Body of pancreas (tissue), 4 donors: ENCODE measurements at regions not wholly inside any gene's neighbourhood (a gene's known extent, or its start where the extent isn't known, plus 50 kb on each side); places are given as distances from the start of the nearest gene placed in this dataset.
A peak's percentile ranks its signal among the peaks of the same experiment; 100 is the strongest.
"Not testable (repeated sequence)": the region's sequence is repeated elsewhere in the genome, so short reads cannot be mapped to it uniquely, and the experiment has no call there.

Experiments used
- ATAC-seq: fragments of 150-250 bp; one replicate; pipeline ENCODE4 v1.9.1; 2016
- DNase-seq, 4 donors: peaks; one replicate each; pipeline ENCODE4 v3.0.0-alpha.2; 2019
- H3K27ac ChIP-seq, 4 donors: fragments of 200-600 bp; sonication (generic); 1 replicate in 3 of 4; 2 replicates in 1 of 4; pipeline versions ENCODE4 v1.5.1 to v1.6.1; 2016 to 2019; ENCODE audit warnings: mild to moderate bottlenecking in 1 of 4, mixed read lengths in 1 of 4, moderate library complexity in 1 of 4
- H3K27me3 ChIP-seq, 2 donors: fragments of 200-600 bp; sonication (generic); one replicate each; pipeline ENCODE4 v1.6.0; 2016; ENCODE audit warnings: mild to moderate bottlenecking in 1 of 2
- H3K36me3 ChIP-seq, 2 donors: fragments of 200-600 bp; sonication (generic); replicated peaks in 1 of 2; 2 replicates each; pipeline ENCODE4 v1.5.1; 2016; ENCODE audit warnings: low read depth in 2 of 2; ENCODE audit not compliant: insufficient read depth in 1 of 2
- H3K4me1 ChIP-seq: fragments of 200-600 bp; sonication (generic); one replicate; pipeline ENCODE4 v1.6.0; 2016
- H3K4me3 ChIP-seq, 2 donors: fragments of 200-600 bp; sonication (generic); 1 replicate in 1 of 2; 2 replicates in 1 of 2; pipeline ENCODE4 v1.5.1; 2016 to 2019
- H3K9me3 ChIP-seq, 3 donors: fragments of 200-600 bp; sonication (generic); 1 replicate in 2 of 3; 2 replicates in 1 of 3; pipeline ENCODE4 v1.5.1; 2016
- POLR2A ChIP-seq, 3 donors: fragments of 450-650 bp; IDR thresholded peaks; one replicate each; pipeline ENCODE4 v1.6.1; 2016; ENCODE audit warnings: antibody characterized with exemption in 3 of 3, mild to moderate bottlenecking in 2 of 3
- WGBS, 2 donors: methylation state at CpG; one replicate each; pipeline ENCODE4 v1.1.5; 2017; 5-methylcytosine and 5-hydroxymethylcytosine counted together
- intact Hi-C: fragments of 100-400 bp; cut with DNase I; formaldehyde crosslinking; loops from one replicate; pipeline ENCODE4 v1.15.1; 2023
- TF ChIP-seq, protein P1 (sequence below), 7 experiments: fragments of 450-650 bp in 4 of 7; fragments of 200-600 bp in 3 of 7; sonication (generic) in 3 of 7; IDR thresholded peaks; one replicate each; pipeline ENCODE4 v1.5.1; 2016 to 2019; ENCODE audit warnings: antibody characterized with exemption in 7 of 7

DNA sequence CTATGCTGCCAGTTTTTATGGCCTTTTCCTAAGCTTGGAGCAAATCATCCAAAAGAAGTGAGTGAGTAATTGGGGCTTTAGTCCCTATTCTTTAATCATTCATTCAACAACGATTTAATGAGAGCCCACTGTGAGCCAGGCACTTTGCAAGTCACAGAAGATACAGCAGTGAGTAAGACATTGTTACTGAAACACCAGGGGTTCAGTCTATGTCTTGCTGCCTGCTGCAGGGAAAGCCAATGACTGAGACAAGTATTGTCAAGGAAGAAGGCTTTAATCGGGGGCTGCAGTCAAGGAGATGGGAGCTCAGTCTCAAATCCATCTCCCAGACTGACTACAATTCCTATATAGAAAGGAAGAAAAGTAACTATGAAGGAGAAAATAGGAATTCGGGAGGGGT is 228.3 kb downstream of the FAM181B start:
- intact Hi-C loops, result no loop called here
- H3K9me3 ChIP-seq, result no peaks in the 10 kb centered on the region
- no peaks in the 10 kb centered on the region for H3K36me3 ChIP-seq
- 29 to 34% methylated on average over 3 of the region's 3 CpGs for WGBS, 2 donors
- DNase-seq, result no peak
- no peak for TF ChIP-seq POLR2A (IDR thresholded peaks at IDR 0.05)
- TF ChIP-seq, protein P1, sequence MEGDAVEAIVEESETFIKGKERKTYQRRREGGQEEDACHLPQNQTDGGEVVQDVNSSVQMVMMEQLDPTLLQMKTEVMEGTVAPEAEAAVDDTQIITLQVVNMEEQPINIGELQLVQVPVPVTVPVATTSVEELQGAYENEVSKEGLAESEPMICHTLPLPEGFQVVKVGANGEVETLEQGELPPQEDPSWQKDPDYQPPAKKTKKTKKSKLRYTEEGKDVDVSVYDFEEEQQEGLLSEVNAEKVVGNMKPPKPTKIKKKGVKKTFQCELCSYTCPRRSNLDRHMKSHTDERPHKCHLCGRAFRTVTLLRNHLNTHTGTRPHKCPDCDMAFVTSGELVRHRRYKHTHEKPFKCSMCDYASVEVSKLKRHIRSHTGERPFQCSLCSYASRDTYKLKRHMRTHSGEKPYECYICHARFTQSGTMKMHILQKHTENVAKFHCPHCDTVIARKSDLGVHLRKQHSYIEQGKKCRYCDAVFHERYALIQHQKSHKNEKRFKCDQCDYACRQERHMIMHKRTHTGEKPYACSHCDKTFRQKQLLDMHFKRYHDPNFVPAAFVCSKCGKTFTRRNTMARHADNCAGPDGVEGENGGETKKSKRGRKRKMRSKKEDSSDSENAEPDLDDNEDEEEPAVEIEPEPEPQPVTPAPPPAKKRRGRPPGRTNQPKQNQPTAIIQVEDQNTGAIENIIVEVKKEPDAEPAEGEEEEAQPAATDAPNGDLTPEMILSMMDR (IDR thresholded peaks at IDR 0.05), result no peak
- H3K4me1 ChIP-seq, result no peaks in the 10 kb centered on the region
- no peak overlapping the region for H3K4me3 ChIP-seq
- no peak for ATAC-seq
- H3K27ac ChIP-seq, result no peak overlapping the region
- no peaks in the 10 kb centered on the region for H3K27me3 ChIP-seq

DNA sequence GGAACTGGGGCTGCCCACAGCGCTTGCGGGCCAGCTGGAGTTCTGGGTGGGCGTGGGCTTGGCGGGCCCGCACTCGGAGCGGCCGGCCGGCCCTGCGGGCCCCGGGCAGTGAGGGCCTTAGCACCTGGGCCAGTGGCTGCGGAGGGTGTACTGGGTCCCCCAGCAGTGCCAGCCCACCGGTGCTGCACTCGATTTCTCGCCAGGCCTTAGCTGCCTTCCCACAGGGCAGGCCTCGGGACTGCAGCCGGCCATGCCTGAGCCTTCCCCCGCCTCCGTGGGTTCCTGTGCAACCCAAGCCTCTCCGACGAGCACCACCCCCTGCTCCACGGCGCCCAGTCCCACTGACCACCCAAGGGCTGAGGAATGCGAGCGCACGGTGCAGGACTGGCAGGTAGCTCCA is 232.5 kb downstream of the FAM181B start:
- H3K36me3 ChIP-seq, H3K4me3 ChIP-seq, H3K27ac ChIP-seq, ATAC-seq, DNase-seq, H3K27me3 ChIP-seq, H3K9me3 ChIP-seq, intact Hi-C loops, H3K4me1 ChIP-seq: not testable (repeated sequence)
- 96 to 98% methylated on average over 9 to 16 of the region's 26 CpGs for WGBS, 2 donors

DNA sequence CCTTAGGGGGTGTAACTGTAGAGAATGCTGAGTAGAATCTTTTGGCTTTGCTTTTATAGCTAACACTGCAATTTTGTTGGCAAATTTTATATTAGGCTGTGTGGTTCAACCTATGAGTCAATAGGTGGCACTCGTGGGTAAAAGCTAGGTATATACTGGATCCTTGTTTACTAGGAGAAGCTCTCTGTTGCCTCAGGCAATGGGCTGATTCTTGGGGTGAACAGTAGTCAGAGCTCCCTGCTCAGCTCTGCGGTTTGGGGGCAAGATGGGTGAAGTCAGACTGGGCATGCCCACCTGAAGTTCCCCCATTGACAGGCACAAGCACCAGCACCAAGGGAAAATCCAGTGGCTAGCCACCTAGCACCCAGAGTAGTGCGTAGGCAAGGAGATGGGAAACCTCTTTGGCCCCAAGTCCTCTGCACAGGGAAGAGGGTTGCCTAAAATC is 238.7 kb downstream of the FAM181B start:
- ATAC-seq, result peak; percentile 55
- H3K4me3 ChIP-seq, result no peak overlapping the region
- TF ChIP-seq, protein P1 (IDR thresholded peaks at IDR 0.05), result peak; percentile 18 to 59 (median 39)
- TF ChIP-seq POLR2A (IDR thresholded peaks at IDR 0.05), result no peak
- intact Hi-C loops, result no loop called here
- DNase-seq, result peak in 2 of 4 donors; percentile 10 to 16
- WGBS, 2 donors, result 44 to 46% methylated on average over 3 of the region's 3 CpGs
- H3K4me1 ChIP-seq, result no peaks in the 10 kb centered on the region
- no peaks in the 10 kb centered on the region for H3K27me3 ChIP-seq
- no peaks in the 10 kb centered on the region for H3K36me3 ChIP-seq
- H3K9me3 ChIP-seq, result no peaks in the 10 kb centered on the region
- H3K27ac ChIP-seq, result no peak overlapping the region

DNA sequence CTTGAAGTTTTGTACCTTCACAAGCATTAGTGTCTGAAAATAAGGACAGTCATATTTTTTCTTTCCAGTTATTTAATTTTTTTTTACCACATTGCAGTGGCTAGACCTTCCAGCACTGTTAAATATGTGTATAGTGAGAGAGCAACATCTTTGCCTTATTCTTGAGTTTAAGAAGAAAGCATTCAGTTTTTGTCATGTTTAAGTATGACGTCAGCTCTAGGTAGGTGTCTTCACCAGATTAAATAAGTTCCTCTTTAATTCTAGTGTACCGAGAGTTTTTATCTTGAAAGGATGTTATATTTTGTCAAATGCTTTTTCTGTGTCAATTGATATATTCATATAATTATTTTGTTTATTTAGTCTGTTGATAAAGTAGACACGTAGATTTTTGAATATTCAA is 258.8 kb downstream of the FAM181B start:
- Histone ChIP-seq H3K27me3 (no peaks in the 10 kb centered on the region), H3K36me3 (no peaks in the 10 kb centered on the region), H3K27ac (no peak overlapping the region), H3K4me3 (no peak overlapping the region), H3K9me3 (no peaks in the 10 kb centered on the region), H3K4me1 (no peaks in the 10 kb centered on the region)
- DNase-seq, result no peak
- no peak for ATAC-seq
- intact Hi-C loops, result no loop called here
- 56 to 58% methylated on average over 3 of the region's 3 CpGs for WGBS, 2 donors
- no peak for TF ChIP-seq POLR2A (IDR thresholded peaks at IDR 0.05)
- TF ChIP-seq, protein P1 (IDR thresholded peaks at IDR 0.05), result no peak

DNA sequence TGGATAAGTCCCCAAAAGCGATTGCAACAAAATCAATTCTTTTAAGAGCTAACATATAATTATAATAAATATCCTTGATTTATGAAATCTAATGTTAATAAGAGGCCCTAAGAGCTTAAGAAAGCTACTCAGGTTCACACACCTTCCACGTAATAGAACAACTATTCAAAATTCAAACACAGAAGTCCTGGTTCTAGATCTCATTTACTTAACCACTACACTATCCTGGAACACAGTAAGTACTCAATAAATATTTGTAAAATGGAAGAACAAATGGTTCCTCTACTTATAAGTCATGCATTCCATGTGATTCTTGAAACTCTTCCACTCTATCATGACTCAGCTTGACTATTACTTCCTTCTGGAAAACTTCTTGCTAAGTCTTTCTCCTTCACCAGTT is 268.2 kb downstream of the FAM181B start:
- no peak for TF ChIP-seq POLR2A (IDR thresholded peaks at IDR 0.05)
- TF ChIP-seq, protein P1 (IDR thresholded peaks at IDR 0.05), result no peak
- H3K4me1 ChIP-seq, result no peaks in the 10 kb centered on the region
- intact Hi-C loops, result no loop called here
- no peak overlapping the region for H3K27ac ChIP-seq
- no peaks in the 10 kb centered on the region for H3K27me3 ChIP-seq
- no peaks in the 10 kb centered on the region for H3K9me3 ChIP-seq
- ATAC-seq (no peak), DNase-seq (no peak)
- 70 to 73% methylated on average over 2 of the region's 2 CpGs for WGBS, 2 donors
- no peaks in the 10 kb centered on the region for H3K36me3 ChIP-seq
- no peak overlapping the region for H3K4me3 ChIP-seq
